ACC112 (cell line): ENCODE measurements at regions not wholly inside any gene's neighbourhood (a gene's known extent, or its start where the extent isn't known, plus 50 kb on each side); places are given as distances from the start of the nearest gene placed in this dataset.
"Not testable (repeated sequence)": the region's sequence is repeated elsewhere in the genome, so short reads cannot be mapped to it uniquely, and the experiment has no call there.

Experiments
- H2AFZ ChIP-seq: fragments of 200-600 bp; sonication (generic); one replicate; pipeline ENCODE4 v1.6.0; 2017; ENCODE audit warnings: antibody characterized with exemption, low read length; ENCODE audit not compliant: unreplicated experiment
- H3K27ac ChIP-seq: fragments of 200-600 bp; sonication (generic); 2 replicates; pipeline ENCODE4 v1.5.1; 2014; ENCODE audit warnings: low read depth, mild to moderate bottlenecking, antibody characterized with exemption, low read length, moderate library complexity
- H3K27me3 ChIP-seq: fragments of 200-600 bp; sonication (generic); 2 replicates; pipeline ENCODE4 v1.6.1; 2014; ENCODE audit warnings: mild to moderate bottlenecking, antibody characterized with exemption, low read length, moderate library complexity, mixed read lengths; ENCODE audit not compliant: insufficient read depth
- H3K36me3 ChIP-seq: fragments of 200-600 bp; sonication (generic); 2 replicates; pipeline ENCODE4 v1.6.1; 2016; ENCODE audit warnings: mild to moderate bottlenecking, antibody characterized with exemption, low read length, moderate library complexity, mixed read lengths; ENCODE audit not compliant: insufficient read depth
- H3K4me1 ChIP-seq: fragments of 200-600 bp; sonication (generic); one replicate; pipeline ENCODE4 v1.6.1; 2016; ENCODE audit warnings: low read length, mixed read lengths; ENCODE audit not compliant: insufficient read depth, unreplicated experiment, control insufficient read depth
- H3K4me3 ChIP-seq: fragments of 200-600 bp; sonication (generic); 2 replicates; pipeline ENCODE4 v1.5.1; 2014; ENCODE audit warnings: mild to moderate bottlenecking, low read depth, low read length
- H3K79me2 ChIP-seq: fragments of 200-600 bp; sonication (generic); one replicate; pipeline ENCODE4 v1.6.0; 2016; ENCODE audit warnings: low read length; ENCODE audit not compliant: control insufficient read depth, unreplicated experiment, insufficient read depth

DNA sequence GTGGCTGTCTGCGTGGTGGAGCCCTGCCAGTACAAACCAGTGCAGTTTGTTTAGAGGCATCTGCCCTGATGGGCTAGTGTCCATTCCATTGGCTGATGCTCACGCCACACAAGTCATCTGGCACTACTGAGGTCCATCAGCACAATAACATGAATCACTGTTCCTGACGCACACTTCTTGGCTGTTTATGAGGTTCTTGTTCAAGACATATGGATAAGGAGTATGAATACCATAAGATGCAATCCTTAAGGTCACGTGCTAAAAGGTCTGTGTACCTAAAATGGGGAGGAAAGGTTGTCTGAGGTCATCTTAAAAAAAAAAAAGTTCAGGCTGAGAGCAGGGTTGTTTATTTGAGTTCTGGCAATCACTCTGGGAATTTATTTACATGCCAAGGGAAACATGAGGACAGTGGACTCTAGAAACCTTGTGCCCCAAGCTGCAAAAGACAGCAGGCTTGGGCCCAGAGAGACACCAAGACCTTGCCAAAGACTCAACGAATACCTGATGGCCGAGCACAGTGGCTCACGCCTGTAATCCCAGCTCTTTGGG, 54.1 kb upstream of the SHLD1 start:
- Histone ChIP-seq H3K36me3 (no peaks in the 10 kb centered on the region), H3K79me2 (no peaks in the 10 kb centered on the region), H3K4me3 (no peak overlapping the region), H2AFZ (no peak overlapping the region), H3K27me3 (no peaks in the 10 kb centered on the region), H3K27ac (peak overlapping the region; percentile 57), H3K4me1 (peaks cover 10% of the 10 kb centered on the region)

GRCh38 chr20:5691918-5692618, 58.1 kb upstream of the SHLD1 start:
- no peaks in the 10 kb centered on the region for H3K79me2 ChIP-seq
- peaks cover 10% of the 10 kb centered on the region for H3K4me1 ChIP-seq
- no peak overlapping the region for H3K27ac ChIP-seq
- no peak overlapping the region for H2AFZ ChIP-seq
- no peaks in the 10 kb centered on the region for H3K27me3 ChIP-seq
- H3K4me3 ChIP-seq, result no peak overlapping the region
- no peaks in the 10 kb centered on the region for H3K36me3 ChIP-seq

GRCh38 chr20:5689463-5689862, 60.7 kb upstream of the SHLD1 start:
- Histone ChIP-seq H3K27me3 (no peaks in the 10 kb centered on the region), H2AFZ (no peak overlapping the region), H3K27ac (no peak overlapping the region)

DNA sequence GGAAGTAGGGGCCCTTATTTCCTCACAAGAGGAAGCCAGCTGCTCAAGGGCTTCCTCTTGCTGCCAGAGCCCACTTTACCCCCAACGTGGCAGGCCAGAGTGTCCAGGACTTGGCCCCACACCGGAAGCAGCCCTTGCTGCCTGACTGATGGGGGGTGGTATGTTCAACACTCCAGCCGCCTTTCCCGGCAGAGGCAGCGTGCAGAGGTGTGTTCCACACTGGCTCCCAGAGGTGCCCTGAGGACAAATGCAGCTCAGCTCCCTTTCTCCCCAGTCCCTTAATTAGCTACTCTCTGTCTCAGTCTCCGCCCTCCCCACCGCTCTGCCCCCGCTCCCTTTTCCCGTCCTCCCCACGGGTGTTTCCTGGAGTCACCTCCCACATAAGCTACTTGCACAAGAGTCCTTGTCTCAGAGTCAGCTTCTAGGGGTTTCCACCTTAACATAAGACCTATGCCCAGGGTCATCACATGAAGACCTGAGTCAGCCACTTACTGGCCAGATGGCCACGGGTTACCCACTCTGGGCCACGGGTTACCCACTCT, 61.7 kb upstream of the SHLD1 start:
- Histone ChIP-seq H3K79me2 (no peaks in the 10 kb centered on the region), H2AFZ (no peak overlapping the region), H3K4me1 (no peaks in the 10 kb centered on the region), H3K4me3 (no peak overlapping the region), H3K27me3 (no peaks in the 10 kb centered on the region), H3K36me3 (no peaks in the 10 kb centered on the region), H3K27ac (no peak overlapping the region)

More at GRCh38 chr20:5689463-5689862, 60.7 kb upstream of the SHLD1 start:
- Histone ChIP-seq H3K4me1 (no peaks in the 10 kb centered on the region), H3K79me2 (no peaks in the 10 kb centered on the region), H3K4me3 (no peak overlapping the region), H3K36me3 (no peaks in the 10 kb centered on the region)

GRCh38 chr20:5687884-5688283, 62.3 kb upstream of the SHLD1 start:
- no peak overlapping the region for H2AFZ ChIP-seq
- no peaks in the 10 kb centered on the region for H3K27me3 ChIP-seq
- no peak overlapping the region for H3K4me3 ChIP-seq
- no peaks in the 10 kb centered on the region for H3K36me3 ChIP-seq
- H3K4me1 ChIP-seq, result no peaks in the 10 kb centered on the region
- no peak overlapping the region for H3K27ac ChIP-seq
- no peaks in the 10 kb centered on the region for H3K79me2 ChIP-seq

DNA sequence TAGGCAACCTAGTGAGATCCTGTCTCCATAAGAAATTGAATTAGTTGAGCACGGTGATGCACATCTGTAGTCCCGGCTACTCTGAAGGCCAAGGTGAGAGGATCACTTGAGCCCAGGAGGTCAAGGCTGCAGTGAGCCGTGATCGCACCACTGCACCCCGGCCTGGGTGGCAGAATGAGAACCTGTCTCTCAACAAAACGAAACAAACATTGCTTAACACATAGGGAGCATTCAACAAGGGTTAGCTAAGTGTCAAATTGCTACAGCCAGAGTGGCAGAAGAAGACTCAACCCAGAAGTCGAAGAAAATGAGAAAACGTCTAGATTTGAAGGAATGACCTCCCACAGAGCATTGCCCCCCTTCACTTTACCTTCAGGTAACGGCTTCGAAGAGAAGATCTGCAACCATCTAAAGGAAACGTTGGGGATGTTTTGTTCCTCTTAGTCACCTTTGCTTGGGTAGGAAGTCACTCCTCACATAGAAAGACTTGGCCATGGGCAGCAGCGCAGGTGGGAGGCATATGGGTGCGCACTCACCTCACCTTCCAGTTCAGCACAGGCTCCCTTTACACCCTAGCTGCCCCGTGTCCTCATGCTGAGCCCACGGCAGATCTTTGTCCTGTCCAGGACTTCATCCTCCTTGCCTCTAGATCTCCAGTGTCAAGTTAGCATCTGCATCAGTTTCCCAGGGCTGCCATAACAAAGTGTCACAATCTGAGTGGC, 63.7 kb upstream of the SHLD1 start:
- H3K4me1 ChIP-seq, result no peaks in the 10 kb centered on the region
- H3K27ac ChIP-seq, result no peak overlapping the region
- no peak overlapping the region for H3K4me3 ChIP-seq
- no peak overlapping the region for H2AFZ ChIP-seq
- H3K27me3 ChIP-seq, result no peaks in the 10 kb centered on the region
- no peaks in the 10 kb centered on the region for H3K36me3 ChIP-seq
- no peaks in the 10 kb centered on the region for H3K79me2 ChIP-seq

GRCh38 chr20:5682556-5682955, 67.6 kb upstream of the SHLD1 start:
- not testable (repeated sequence) for H3K79me2 ChIP-seq, H3K4me1 ChIP-seq, H3K27me3 ChIP-seq, H3K4me3 ChIP-seq, H3K27ac ChIP-seq, H2AFZ ChIP-seq, H3K36me3 ChIP-seq

DNA sequence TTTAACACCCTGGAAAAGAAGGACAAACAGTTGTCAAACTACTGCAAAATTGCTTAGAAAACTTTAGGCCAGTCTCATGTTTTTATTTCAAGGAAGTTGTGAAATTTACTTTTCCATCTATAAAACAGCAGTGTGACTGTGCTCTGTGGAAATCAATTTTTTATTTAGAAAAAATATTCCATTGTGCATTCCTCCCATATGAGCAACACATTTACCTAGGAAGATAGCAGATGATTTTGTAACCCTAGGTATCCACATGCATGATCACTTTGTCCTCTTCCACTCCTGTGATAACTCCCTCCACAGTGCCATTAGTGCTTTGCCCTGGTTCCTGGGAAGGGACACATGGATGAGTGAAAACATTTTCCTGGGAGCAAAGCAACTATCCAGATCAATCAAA, 69.4 kb upstream of the GPCPD1 start:
- Histone ChIP-seq H3K36me3 (no peaks in the 10 kb centered on the region), H2AFZ (no peak overlapping the region), H3K79me2 (no peaks in the 10 kb centered on the region), H3K27me3 (no peaks in the 10 kb centered on the region), H3K4me1 (no peaks in the 10 kb centered on the region), H3K27ac (no peak overlapping the region), H3K4me3 (no peak overlapping the region)

GRCh38 chr20:5678777-5679176, 68.0 kb upstream of the GPCPD1 start:
- H3K36me3 ChIP-seq, result no peaks in the 10 kb centered on the region
- H3K4me3 ChIP-seq, result no peak overlapping the region
- H3K27me3 ChIP-seq, result no peaks in the 10 kb centered on the region
- no peaks in the 10 kb centered on the region for H3K79me2 ChIP-seq
- H2AFZ ChIP-seq, result no peak overlapping the region
- H3K27ac ChIP-seq, result no peak overlapping the region
- peaks cover 4% of the 10 kb centered on the region for H3K4me1 ChIP-seq

DNA sequence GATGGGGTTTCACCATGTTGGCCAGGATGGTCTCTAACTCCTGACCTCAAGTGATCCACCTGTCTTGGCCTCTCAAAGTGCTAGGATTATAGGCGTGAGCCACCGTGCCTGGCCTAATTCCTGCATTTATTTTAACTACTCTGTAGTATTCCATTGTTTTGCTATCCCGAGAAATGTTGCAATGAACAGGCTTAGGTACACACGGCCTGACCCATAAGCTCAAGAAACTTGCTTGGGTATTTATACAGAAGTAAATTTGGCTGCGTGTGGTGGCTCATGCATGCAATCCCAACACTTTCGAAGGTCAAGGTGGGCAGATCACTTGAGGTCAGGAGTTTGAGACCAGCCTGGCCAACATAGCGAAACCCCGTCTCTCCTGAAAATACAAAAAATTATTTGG, 67.1 kb upstream of the GPCPD1 start:
- H3K4me3 ChIP-seq, H3K79me2 ChIP-seq, H3K4me1 ChIP-seq, H3K36me3 ChIP-seq, H3K27ac ChIP-seq, H2AFZ ChIP-seq, H3K27me3 ChIP-seq: not testable (repeated sequence)

DNA sequence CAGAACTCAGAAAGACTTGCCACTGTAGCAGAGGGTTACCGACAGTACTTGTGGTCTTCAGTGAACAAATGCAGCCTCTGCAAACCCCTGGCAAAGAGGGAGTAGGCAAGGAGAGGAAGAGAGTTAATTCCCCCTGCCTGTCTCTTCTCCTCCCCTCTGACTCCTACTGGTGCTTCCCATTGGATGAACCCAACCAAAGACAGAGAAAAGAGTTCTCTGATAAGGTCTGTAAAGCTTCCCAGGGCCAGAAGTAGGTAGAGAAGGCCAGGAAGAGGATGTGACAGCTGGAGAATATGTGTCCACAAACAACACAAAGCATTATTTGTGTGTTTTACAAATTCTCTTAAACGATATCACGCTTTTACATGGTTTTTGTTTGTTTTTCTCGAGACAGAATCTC, 66.6 kb upstream of the GPCPD1 start:
- H3K4me1 ChIP-seq, result peaks cover 4% of the 10 kb centered on the region
- no peak overlapping the region for H2AFZ ChIP-seq
- no peak overlapping the region for H3K27ac ChIP-seq
- H3K79me2 ChIP-seq, result no peaks in the 10 kb centered on the region
- H3K27me3 ChIP-seq, result no peaks in the 10 kb centered on the region
- H3K4me3 ChIP-seq, result no peak overlapping the region
- H3K36me3 ChIP-seq, result no peaks in the 10 kb centered on the region
